ENCODE measurements at regions not wholly inside any gene's neighbourhood (a gene's known extent, or its start where the extent isn't known, plus 50 kb on each side); places are given as distances from the start of the nearest gene placed in this dataset.
A peak's percentile ranks its signal among the peaks of the same experiment; 100 is the strongest.
"Not testable (repeated sequence)": the region's sequence is repeated elsewhere in the genome, so short reads cannot be mapped to it uniquely, and the experiment has no call there.

- DNase-seq; H3K4me1 ChIP-seq (ENCODE audit: control insufficient read depth in 3 of 3, insufficient read depth in 2 of 3, low read depth in 1 of 3, low read length in 2 of 3); H3K36me3 ChIP-seq (ENCODE audit: control insufficient read depth in 3 of 3, insufficient read depth in 2 of 3, low read depth in 1 of 3, low read length in 3 of 3); H3K27ac ChIP-seq (ENCODE audit: low read depth in 1 of 3, low read length in 2 of 3); FAIRE-seq; H3K27me3 ChIP-seq (ENCODE audit: control insufficient read depth in 3 of 3, insufficient read depth in 3 of 3, low read length in 3 of 3); H3K4me3 ChIP-seq (ENCODE audit: low read depth in 1 of 3, low read length in 3 of 3): not testable (repeated sequence)
- 67 to 83% (median 68%) methylated on average over 8 of the region's 8 CpGs for WGBS, 3 donors
- peaks cover 0 to 37% of the 10 kb centered on the region in 2 donors for H3K9me3 ChIP-seq (ENCODE audit: control insufficient read depth in 2 of 2, insufficient read depth in 1 of 2, low read depth in 1 of 2, low read length in 1 of 2)
Observed at GRCh38 chr12:34109909-34110531, 87.7 kb downstream of the ALG10 start.

GRCh38 chr12:34119366-34119765, 97.1 kb downstream of the ALG10 start:
- H3K36me3 ChIP-seq (ENCODE audit: control insufficient read depth in 3 of 3, insufficient read depth in 2 of 3, low read depth in 1 of 3, low read length in 3 of 3), result no peaks in the 10 kb centered on the region
- H3K4me1 ChIP-seq (ENCODE audit: control insufficient read depth in 3 of 3, insufficient read depth in 2 of 3, low read depth in 1 of 3, low read length in 2 of 3), result no peaks in the 10 kb centered on the region
- DNase-seq (no peak), FAIRE-seq (no peak)
- no peaks in the 10 kb centered on the region for H3K27me3 ChIP-seq (ENCODE audit: control insufficient read depth in 3 of 3, insufficient read depth in 3 of 3, low read length in 3 of 3)
- peaks cover 0 to 24% of the 10 kb centered on the region in 2 donors for H3K9me3 ChIP-seq (ENCODE audit: control insufficient read depth in 2 of 2, insufficient read depth in 1 of 2, low read depth in 1 of 2, low read length in 1 of 2)
- 81 to 84% (median 84%) methylated on average over 5 of the region's 5 CpGs for WGBS, 3 donors
- H3K4me3 ChIP-seq (ENCODE audit: low read depth in 1 of 3, low read length in 3 of 3), result no peak overlapping the region
- H3K27ac ChIP-seq (ENCODE audit: low read depth in 1 of 3, low read length in 2 of 3), result no peak overlapping the region

GRCh38 chr12:34121360-34121759, 99.1 kb downstream of the ALG10 start:
- Histone ChIP-seq H3K27me3 (ENCODE audit: control insufficient read depth in 3 of 3, insufficient read depth in 3 of 3, low read length in 3 of 3) (no peaks in the 10 kb centered on the region), H3K9me3 (ENCODE audit: control insufficient read depth in 2 of 2, insufficient read depth in 1 of 2, low read depth in 1 of 2, low read length in 1 of 2) (peaks cover 0 to 36% of the 10 kb centered on the region in 2 donors), H3K4me1 (ENCODE audit: control insufficient read depth in 3 of 3, insufficient read depth in 2 of 3, low read depth in 1 of 3, low read length in 2 of 3) (no peaks in the 10 kb centered on the region), H3K36me3 (ENCODE audit: control insufficient read depth in 3 of 3, insufficient read depth in 2 of 3, low read depth in 1 of 3, low read length in 3 of 3) (no peaks in the 10 kb centered on the region), H3K4me3 (ENCODE audit: low read depth in 1 of 3, low read length in 3 of 3) (no peak overlapping the region), H3K27ac (ENCODE audit: low read depth in 1 of 3, low read length in 2 of 3) (no peak overlapping the region)
- FAIRE-seq, result no peak
- DNase-seq, result no peak
- WGBS, 3 donors, result 12 to 34% (median 12%) methylated on average over 1 of the region's 1 CpG

DNA sequence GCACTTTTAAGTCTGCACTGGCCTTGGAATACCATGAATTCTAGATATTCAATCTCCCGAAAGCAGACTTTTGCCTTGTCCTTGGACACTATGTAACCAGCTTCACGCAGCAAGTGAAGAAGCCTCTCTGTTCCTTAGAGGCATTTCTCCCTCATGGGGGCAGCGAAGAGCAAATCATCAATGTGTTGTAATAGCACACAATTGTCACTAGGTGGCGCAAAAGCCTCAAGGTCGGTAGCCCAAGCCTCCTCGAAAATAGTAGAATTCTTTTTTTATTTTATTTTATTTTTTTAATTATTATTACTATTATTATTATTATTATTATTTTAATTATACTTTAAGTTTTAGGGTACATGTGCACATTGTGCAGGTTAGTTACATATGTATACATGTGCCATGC, 100.8 kb downstream of the ALG10 start:
- not testable (repeated sequence) for H3K4me1 ChIP-seq (ENCODE audit: control insufficient read depth in 3 of 3, insufficient read depth in 2 of 3, low read depth in 1 of 3, low read length in 2 of 3); H3K27ac ChIP-seq (ENCODE audit: low read depth in 1 of 3, low read length in 2 of 3); H3K4me3 ChIP-seq (ENCODE audit: low read depth in 1 of 3, low read length in 3 of 3); H3K27me3 ChIP-seq (ENCODE audit: control insufficient read depth in 3 of 3, insufficient read depth in 3 of 3, low read length in 3 of 3); H3K36me3 ChIP-seq (ENCODE audit: control insufficient read depth in 3 of 3, insufficient read depth in 2 of 3, low read depth in 1 of 3, low read length in 3 of 3)
- DNase-seq, result peak in 1 of 2 donors; percentile 53
- FAIRE-seq, result peak; percentile 57
- H3K9me3 ChIP-seq (ENCODE audit: control insufficient read depth in 2 of 2, insufficient read depth in 1 of 2, low read depth in 1 of 2, low read length in 1 of 2), result peaks cover 0 to 43% of the 10 kb centered on the region in 2 donors
- 10 to 20% (median 10%) methylated on average over 6 of the region's 6 CpGs for WGBS, 3 donors

DNA sequence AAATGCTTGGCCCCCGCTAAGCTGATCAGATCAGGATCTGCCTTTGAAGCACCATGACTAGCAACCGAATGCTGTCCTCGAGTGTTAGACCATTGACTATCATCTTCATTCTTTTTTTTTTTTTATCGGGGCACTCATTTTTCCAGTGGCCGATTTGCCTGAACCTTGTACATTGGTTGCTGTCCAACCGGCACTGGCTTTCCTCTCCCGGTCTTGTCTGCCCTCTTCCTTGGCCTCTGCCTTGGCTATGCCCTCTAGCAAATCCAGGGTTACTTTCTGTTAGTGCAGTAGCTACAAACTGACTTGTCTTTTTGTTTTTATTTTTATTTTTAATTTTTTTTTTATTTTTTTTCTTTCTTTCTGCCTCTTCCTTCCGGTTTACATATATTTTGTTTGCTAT, 102.3 kb downstream of the ALG10 start:
- DNase-seq (no peak), FAIRE-seq (no peak)
- 82 to 87% (median 86%) methylated on average over 8 of the region's 8 CpGs for WGBS, 3 donors
- H3K4me3 ChIP-seq (ENCODE audit: low read depth in 1 of 3, low read length in 3 of 3), result no peak overlapping the region
- no peaks in the 10 kb centered on the region for H3K4me1 ChIP-seq (ENCODE audit: control insufficient read depth in 3 of 3, insufficient read depth in 2 of 3, low read depth in 1 of 3, low read length in 2 of 3)
- no peak overlapping the region for H3K27ac ChIP-seq (ENCODE audit: low read depth in 1 of 3, low read length in 2 of 3)
- peaks cover 0 to 43% of the 10 kb centered on the region in 2 donors for H3K9me3 ChIP-seq (ENCODE audit: control insufficient read depth in 2 of 2, insufficient read depth in 1 of 2, low read depth in 1 of 2, low read length in 1 of 2)
- H3K36me3 ChIP-seq (ENCODE audit: control insufficient read depth in 3 of 3, insufficient read depth in 2 of 3, low read depth in 1 of 3, low read length in 3 of 3), result no peaks in the 10 kb centered on the region
- no peaks in the 10 kb centered on the region for H3K27me3 ChIP-seq (ENCODE audit: control insufficient read depth in 3 of 3, insufficient read depth in 3 of 3, low read length in 3 of 3)

DNA sequence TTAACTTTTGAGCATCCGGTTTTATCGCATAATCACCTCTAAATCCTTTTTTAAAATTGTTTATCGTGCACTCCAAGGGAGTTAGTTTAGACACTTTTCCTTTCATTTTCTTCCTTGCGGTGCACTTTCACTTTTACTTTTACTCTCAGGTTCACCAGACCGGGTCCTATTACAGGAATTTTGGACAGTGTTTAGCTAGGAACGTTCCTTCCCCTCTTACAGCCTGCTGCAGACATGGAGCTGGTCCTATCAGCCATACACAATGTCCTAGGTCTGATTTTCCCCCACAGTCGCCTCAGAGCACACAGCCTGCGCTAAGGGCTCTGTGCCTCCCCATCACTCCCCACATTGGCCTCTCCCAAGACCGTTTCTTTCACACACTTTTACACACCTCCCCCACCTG, 103.9 kb downstream of the ALG10 start:
- WGBS, 3 donors, result 46 to 64% (median 49%) methylated on average over 9 of the region's 9 CpGs
- peak in 1 of 2 donors; percentile 32 for DNase-seq
- no peak overlapping the region for H3K27ac ChIP-seq (ENCODE audit: low read depth in 1 of 3, low read length in 2 of 3)
- H3K9me3 ChIP-seq (ENCODE audit: control insufficient read depth in 2 of 2, insufficient read depth in 1 of 2, low read depth in 1 of 2, low read length in 1 of 2), result peaks cover 0 to 37% of the 10 kb centered on the region in 2 donors
- H3K36me3 ChIP-seq (ENCODE audit: control insufficient read depth in 3 of 3, insufficient read depth in 2 of 3, low read depth in 1 of 3, low read length in 3 of 3), result no peaks in the 10 kb centered on the region
- peak overlapping the region in 1 of 3 donors; percentile 32 for H3K4me3 ChIP-seq (ENCODE audit: low read depth in 1 of 3, low read length in 3 of 3)
- H3K27me3 ChIP-seq (ENCODE audit: control insufficient read depth in 3 of 3, insufficient read depth in 3 of 3, low read length in 3 of 3), result no peaks in the 10 kb centered on the region
- no peaks in the 10 kb centered on the region for H3K4me1 ChIP-seq (ENCODE audit: control insufficient read depth in 3 of 3, insufficient read depth in 2 of 3, low read depth in 1 of 3, low read length in 2 of 3)
- no peak for FAIRE-seq

DNA sequence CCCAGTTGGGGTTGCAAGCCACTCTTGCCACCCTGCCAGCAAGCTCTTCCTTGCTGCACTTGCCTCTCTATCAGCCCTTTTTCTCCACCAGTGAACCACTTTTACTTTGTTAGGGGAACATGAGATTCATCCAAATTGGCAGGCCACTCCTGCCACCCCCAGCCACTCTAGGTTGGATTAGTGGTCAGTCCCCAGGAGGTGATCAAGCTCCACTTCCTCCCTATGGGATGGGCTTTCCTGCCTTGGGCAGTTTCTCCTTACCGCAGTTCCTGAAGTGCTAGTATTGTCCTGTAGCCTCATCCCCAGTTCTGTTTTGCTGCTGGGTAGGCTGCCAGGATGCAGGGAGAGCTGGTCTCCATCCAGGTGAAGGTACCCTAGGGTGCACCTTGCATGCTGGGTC, 104.5 kb downstream of the ALG10 start:
- no peak overlapping the region for H3K4me3 ChIP-seq (ENCODE audit: low read depth in 1 of 3, low read length in 3 of 3)
- 90 to 100% (median 100%) methylated on average over 1 of the region's 1 CpG for WGBS, 3 donors
- H3K27ac ChIP-seq (ENCODE audit: low read depth in 1 of 3, low read length in 2 of 3), result no peak overlapping the region

DNA sequence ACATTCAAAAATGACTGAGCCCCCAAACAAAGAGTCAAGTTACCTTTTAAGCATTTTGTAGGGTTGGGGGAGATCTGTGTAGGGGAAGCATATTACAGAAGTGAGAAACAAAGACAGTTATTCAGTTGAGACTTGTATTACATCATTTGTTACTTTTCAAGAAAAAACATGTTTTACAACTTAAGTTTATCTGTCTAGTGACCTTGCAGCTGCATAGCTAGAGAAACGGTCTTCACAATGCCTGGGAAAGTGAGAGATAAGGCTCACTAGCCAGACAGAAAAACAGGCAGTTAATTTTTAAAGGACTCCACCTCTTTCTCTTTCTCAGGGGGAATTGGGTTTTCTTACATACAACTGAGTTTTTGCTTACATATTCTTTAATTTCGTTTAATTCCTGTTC, 105.1 kb downstream of the ALG10 start:
- not testable (repeated sequence) for H3K27me3 ChIP-seq (ENCODE audit: control insufficient read depth in 3 of 3, insufficient read depth in 3 of 3, low read length in 3 of 3); FAIRE-seq; H3K27ac ChIP-seq (ENCODE audit: low read depth in 1 of 3, low read length in 2 of 3); H3K4me1 ChIP-seq (ENCODE audit: control insufficient read depth in 3 of 3, insufficient read depth in 2 of 3, low read depth in 1 of 3, low read length in 2 of 3); DNase-seq; H3K36me3 ChIP-seq (ENCODE audit: control insufficient read depth in 3 of 3, insufficient read depth in 2 of 3, low read depth in 1 of 3, low read length in 3 of 3); H3K4me3 ChIP-seq (ENCODE audit: low read depth in 1 of 3, low read length in 3 of 3)
- H3K9me3 ChIP-seq (ENCODE audit: control insufficient read depth in 2 of 2, insufficient read depth in 1 of 2, low read depth in 1 of 2, low read length in 1 of 2), result peaks cover 0 to 35% of the 10 kb centered on the region in 2 donors
- WGBS, 3 donors, result 25 to 48% (median 39%) methylated on average over 2 of the region's 2 CpGs

More for the DNA sequence above, 104.5 kb downstream of the ALG10 start:
- Histone ChIP-seq H3K4me1 (ENCODE audit: control insufficient read depth in 3 of 3, insufficient read depth in 2 of 3, low read depth in 1 of 3, low read length in 2 of 3) (no peaks in the 10 kb centered on the region), H3K9me3 (ENCODE audit: control insufficient read depth in 2 of 2, insufficient read depth in 1 of 2, low read depth in 1 of 2, low read length in 1 of 2) (peaks cover 0 to 35% of the 10 kb centered on the region in 2 donors), H3K36me3 (ENCODE audit: control insufficient read depth in 3 of 3, insufficient read depth in 2 of 3, low read depth in 1 of 3, low read length in 3 of 3) (no peaks in the 10 kb centered on the region), H3K27me3 (ENCODE audit: control insufficient read depth in 3 of 3, insufficient read depth in 3 of 3, low read length in 3 of 3) (no peaks in the 10 kb centered on the region)
- DNase-seq (no peak), FAIRE-seq (no peak)

- DNase-seq (no peak), FAIRE-seq (no peak)
- H3K27ac ChIP-seq (ENCODE audit: low read depth in 1 of 3, low read length in 2 of 3), result no peak overlapping the region
- H3K36me3 ChIP-seq (ENCODE audit: control insufficient read depth in 3 of 3, insufficient read depth in 2 of 3, low read depth in 1 of 3, low read length in 3 of 3), result no peaks in the 10 kb centered on the region
- H3K4me1 ChIP-seq (ENCODE audit: control insufficient read depth in 3 of 3, insufficient read depth in 2 of 3, low read depth in 1 of 3, low read length in 2 of 3), result no peaks in the 10 kb centered on the region
- no peak overlapping the region for H3K4me3 ChIP-seq (ENCODE audit: low read depth in 1 of 3, low read length in 3 of 3)
- H3K9me3 ChIP-seq (ENCODE audit: control insufficient read depth in 2 of 2, insufficient read depth in 1 of 2, low read depth in 1 of 2, low read length in 1 of 2), result peaks cover 0 to 19% of the 10 kb centered on the region in 2 donors
- no peaks in the 10 kb centered on the region for H3K27me3 ChIP-seq (ENCODE audit: control insufficient read depth in 3 of 3, insufficient read depth in 3 of 3, low read length in 3 of 3)
- WGBS, 3 donors, result 84 to 86% (median 85%) methylated on average over 11 of the region's 11 CpGs
Observed at GRCh38 chr12:34142430-34142829, 120.1 kb downstream of the ALG10 start.
